ENCODE measurements at regions not wholly inside any gene's neighbourhood (a gene's known extent, or its start where the extent isn't known, plus 50 kb on each side); places are given as distances from the start of the nearest gene placed in this dataset.

GRCh38 chr20:50408526-50409364, 101.4 kb upstream of the PTPN1 start:
- TF ChIP-seq, protein P1, sequence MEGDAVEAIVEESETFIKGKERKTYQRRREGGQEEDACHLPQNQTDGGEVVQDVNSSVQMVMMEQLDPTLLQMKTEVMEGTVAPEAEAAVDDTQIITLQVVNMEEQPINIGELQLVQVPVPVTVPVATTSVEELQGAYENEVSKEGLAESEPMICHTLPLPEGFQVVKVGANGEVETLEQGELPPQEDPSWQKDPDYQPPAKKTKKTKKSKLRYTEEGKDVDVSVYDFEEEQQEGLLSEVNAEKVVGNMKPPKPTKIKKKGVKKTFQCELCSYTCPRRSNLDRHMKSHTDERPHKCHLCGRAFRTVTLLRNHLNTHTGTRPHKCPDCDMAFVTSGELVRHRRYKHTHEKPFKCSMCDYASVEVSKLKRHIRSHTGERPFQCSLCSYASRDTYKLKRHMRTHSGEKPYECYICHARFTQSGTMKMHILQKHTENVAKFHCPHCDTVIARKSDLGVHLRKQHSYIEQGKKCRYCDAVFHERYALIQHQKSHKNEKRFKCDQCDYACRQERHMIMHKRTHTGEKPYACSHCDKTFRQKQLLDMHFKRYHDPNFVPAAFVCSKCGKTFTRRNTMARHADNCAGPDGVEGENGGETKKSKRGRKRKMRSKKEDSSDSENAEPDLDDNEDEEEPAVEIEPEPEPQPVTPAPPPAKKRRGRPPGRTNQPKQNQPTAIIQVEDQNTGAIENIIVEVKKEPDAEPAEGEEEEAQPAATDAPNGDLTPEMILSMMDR (conservative IDR thresholded peaks at IDR 0.05; ENCODE audit: low read depth, low read length) = no peak
- DNase-seq (ENCODE audit: low read depth) = no peak
- H3K4me3 ChIP-seq (ENCODE audit: low read depth, low read length) = no peak overlapping the region

DNA sequence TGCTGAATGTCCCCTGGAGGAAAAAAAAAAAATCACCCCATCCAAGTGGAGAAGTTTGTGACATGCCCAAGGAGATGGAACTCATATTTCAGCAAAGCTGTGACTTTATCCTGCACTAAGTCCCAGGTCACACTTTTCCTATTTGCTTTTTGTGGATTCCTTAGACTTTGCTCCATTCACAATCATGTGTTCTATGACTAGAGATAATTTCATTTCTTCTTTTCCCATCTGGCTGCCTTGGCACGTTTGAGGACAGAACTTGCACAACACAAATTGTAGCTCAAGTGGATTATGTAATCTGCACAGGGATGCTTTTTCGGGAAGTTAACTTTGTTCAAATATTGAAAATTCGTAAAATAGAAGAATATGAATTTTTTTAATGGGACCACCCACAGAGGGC, 100.7 kb upstream of the PTPN1 start:
- TF ChIP-seq, protein P1 (conservative IDR thresholded peaks at IDR 0.05; ENCODE audit: low read depth, low read length) = no peak
- DNase-seq (ENCODE audit: low read depth) = no peak
- H3K4me3 ChIP-seq (ENCODE audit: low read depth, low read length) = no peak overlapping the region

GRCh38 chr20:50410343-50410742, 99.8 kb upstream of the PTPN1 start:
- DNase-seq (ENCODE audit: low read depth) = no peak
- TF ChIP-seq, protein P1 (conservative IDR thresholded peaks at IDR 0.05; ENCODE audit: low read depth, low read length) = no peak
- H3K4me3 ChIP-seq (ENCODE audit: low read depth, low read length) = no peak overlapping the region

GRCh38 chr20:50412069-50412468, 98.1 kb upstream of the PTPN1 start:
- TF ChIP-seq, protein P1 (conservative IDR thresholded peaks at IDR 0.05; ENCODE audit: low read depth, low read length) = no peak
- DNase-seq (ENCODE audit: low read depth) = no peak
- no peak overlapping the region for H3K4me3 ChIP-seq (ENCODE audit: low read depth, low read length)

- TF ChIP-seq, protein P1 (conservative IDR thresholded peaks at IDR 0.05; ENCODE audit: low read depth, low read length) = no peak
- DNase-seq (ENCODE audit: low read depth) = no peak
- H3K4me3 ChIP-seq (ENCODE audit: low read depth, low read length) = no peak overlapping the region
Measured at GRCh38 chr20:50412499-50412898, 97.7 kb upstream of the PTPN1 start.

DNA sequence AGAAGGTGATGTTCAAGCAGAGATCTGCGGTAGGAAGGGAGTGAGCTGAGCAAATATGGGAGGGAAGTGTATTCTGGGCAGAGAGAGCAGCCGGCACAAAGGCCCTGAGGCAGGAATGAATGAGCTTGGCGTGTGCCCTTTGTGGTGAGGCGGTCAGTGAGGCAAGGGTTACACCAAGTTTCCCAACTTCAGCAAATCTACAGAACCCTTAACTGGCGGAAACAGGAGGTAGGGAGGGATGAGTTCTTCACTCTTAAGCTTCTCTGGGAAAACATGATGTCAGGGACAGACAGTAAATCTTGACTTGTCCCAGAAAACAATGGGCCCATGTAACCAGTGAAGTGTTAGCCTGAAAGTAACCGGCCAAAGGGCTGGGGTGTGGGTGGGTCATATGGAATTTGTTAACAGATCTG, 97.1 kb upstream of the PTPN1 start:
- H3K4me3 ChIP-seq (ENCODE audit: low read depth, low read length) = no peak overlapping the region
- DNase-seq (ENCODE audit: low read depth) = no peak
- TF ChIP-seq, protein P1 (conservative IDR thresholded peaks at IDR 0.05; ENCODE audit: low read depth, low read length) = no peak

DNA sequence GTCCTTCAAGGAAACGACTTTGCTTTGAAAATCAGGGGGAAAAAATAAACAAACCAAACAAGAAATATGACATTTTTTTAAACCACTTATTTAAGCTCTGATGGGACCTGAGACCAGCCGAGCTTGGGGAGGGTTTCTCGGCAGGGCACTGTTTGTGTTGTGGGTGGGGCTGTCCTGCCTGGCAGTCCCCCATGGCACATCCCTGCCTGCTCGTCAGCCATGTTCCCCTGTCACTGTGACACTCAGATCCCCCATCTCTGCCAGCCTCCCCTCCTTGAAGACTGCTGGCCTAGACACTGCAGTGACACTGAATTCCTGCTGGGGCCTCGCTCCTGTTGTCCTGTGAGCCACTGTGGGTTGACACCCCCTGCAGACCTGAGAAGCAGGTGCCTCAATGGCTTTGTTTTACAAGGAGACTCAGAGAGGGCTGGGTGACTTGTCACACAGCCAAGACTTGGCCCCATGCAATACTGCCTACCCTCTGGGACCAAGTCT, 95.1 kb upstream of the PTPN1 start:
- no peak overlapping the region for H3K4me3 ChIP-seq (ENCODE audit: low read depth, low read length)
- TF ChIP-seq, protein P1 (conservative IDR thresholded peaks at IDR 0.05; ENCODE audit: low read depth, low read length) = no peak
- no peak for DNase-seq (ENCODE audit: low read depth)
